ENCODE measurements at regions not wholly inside any gene's neighbourhood (a gene's known extent, or its start where the extent isn't known, plus 50 kb on each side); places are given as distances from the start of the nearest gene placed in this dataset.

GRCh38 chr2:157082950-157083349, 174.6 kb upstream of the GALNT5 start:
- H3K4me1 ChIP-seq: peaks cover 0 to 3% (median 0%) of the 10 kb centered on the region in 4 donors

GRCh38 chr2:157085522-157085921, 172.0 kb upstream of the GALNT5 start:
- TF ChIP-seq POLR2AphosphoS5 (IDR thresholded peaks at IDR 0.05): no peak
- TF ChIP-seq, protein P1, sequence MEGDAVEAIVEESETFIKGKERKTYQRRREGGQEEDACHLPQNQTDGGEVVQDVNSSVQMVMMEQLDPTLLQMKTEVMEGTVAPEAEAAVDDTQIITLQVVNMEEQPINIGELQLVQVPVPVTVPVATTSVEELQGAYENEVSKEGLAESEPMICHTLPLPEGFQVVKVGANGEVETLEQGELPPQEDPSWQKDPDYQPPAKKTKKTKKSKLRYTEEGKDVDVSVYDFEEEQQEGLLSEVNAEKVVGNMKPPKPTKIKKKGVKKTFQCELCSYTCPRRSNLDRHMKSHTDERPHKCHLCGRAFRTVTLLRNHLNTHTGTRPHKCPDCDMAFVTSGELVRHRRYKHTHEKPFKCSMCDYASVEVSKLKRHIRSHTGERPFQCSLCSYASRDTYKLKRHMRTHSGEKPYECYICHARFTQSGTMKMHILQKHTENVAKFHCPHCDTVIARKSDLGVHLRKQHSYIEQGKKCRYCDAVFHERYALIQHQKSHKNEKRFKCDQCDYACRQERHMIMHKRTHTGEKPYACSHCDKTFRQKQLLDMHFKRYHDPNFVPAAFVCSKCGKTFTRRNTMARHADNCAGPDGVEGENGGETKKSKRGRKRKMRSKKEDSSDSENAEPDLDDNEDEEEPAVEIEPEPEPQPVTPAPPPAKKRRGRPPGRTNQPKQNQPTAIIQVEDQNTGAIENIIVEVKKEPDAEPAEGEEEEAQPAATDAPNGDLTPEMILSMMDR (IDR thresholded peaks at IDR 0.05): no peak
- TF ChIP-seq POLR2A (IDR thresholded peaks at IDR 0.05): no peak
- no peak for TF ChIP-seq EP300 (IDR thresholded peaks at IDR 0.05)
- WGBS, 2 donors: 48 to 54% methylated on average over 1 of the region's 1 CpG
- Histone ChIP-seq H3K9me3 (no peaks in the 10 kb centered on the region), H3K27ac (no peak overlapping the region), H3K36me3 (no peaks in the 10 kb centered on the region), H3K4me3 (no peak overlapping the region), H3K4me1 (peaks cover 0 to 3% (median 0%) of the 10 kb centered on the region in 4 donors), H3K27me3 (no peaks in the 10 kb centered on the region)
- peak in 1 of 2 donors; percentile 32 for DNase-seq
- no peak for ATAC-seq (ENCODE audit: low FRiP score in 2 of 2)

More at GRCh38 chr2:157082950-157083349, 174.6 kb upstream of the GALNT5 start:
- ATAC-seq (ENCODE audit: low FRiP score in 2 of 2): no peak
- Histone ChIP-seq H3K27me3 (no peaks in the 10 kb centered on the region), H3K27ac (no peak overlapping the region), H3K36me3 (no peaks in the 10 kb centered on the region), H3K9me3 (no peaks in the 10 kb centered on the region), H3K4me3 (no peak overlapping the region)
- DNase-seq: no peak
- TF ChIP-seq POLR2AphosphoS5 (IDR thresholded peaks at IDR 0.05) (no peak), EP300 (IDR thresholded peaks at IDR 0.05) (no peak), POLR2A (IDR thresholded peaks at IDR 0.05) (no peak)

DNA sequence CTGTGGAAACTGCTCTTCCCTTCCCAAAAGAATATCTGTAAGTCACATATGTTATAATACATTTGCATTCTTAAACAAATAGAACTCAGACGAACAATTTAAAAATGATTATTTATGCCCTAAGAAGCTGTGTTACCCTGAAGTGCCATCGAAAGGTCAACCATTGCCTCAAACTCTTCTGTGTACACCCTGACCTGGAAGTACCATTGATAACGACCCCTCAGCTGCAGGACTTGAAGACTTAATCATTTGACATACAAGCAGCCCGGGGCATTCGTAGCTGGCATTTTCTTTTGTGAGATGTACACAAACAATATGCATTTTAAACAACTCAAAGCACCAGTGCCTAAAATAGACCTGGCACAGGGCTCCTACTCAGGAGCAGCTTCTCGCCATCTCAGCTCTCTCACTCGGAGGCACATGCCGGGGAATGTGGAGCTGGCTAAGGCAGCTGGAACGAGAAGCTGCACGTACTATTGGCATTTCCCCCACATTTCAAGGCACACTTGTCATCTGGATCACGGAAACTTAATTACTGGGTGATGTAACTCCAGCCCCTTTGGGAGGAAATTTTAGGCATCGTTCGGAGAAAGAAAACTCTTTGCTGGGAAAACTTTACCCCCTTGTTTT, 170.0 kb upstream of the GALNT5 start:
- no peak for TF ChIP-seq POLR2A (IDR thresholded peaks at IDR 0.05)
- TF ChIP-seq, protein P1 (IDR thresholded peaks at IDR 0.05): no peak
- no peak for TF ChIP-seq EP300 (IDR thresholded peaks at IDR 0.05)
- peak in 1 of 2 donors; percentile 31 for TF ChIP-seq POLR2AphosphoS5 (IDR thresholded peaks at IDR 0.05)
- H3K36me3 ChIP-seq: no peaks in the 10 kb centered on the region
- no peaks in the 10 kb centered on the region for H3K9me3 ChIP-seq
- H3K27ac ChIP-seq: no peak overlapping the region
- DNase-seq (peak in 1 of 2 donors; percentile 25), ATAC-seq (ENCODE audit: low FRiP score in 2 of 2) (peak in 1 of 2 donors; percentile 21)
- no peak overlapping the region for H3K4me3 ChIP-seq
- H3K27me3 ChIP-seq: no peaks in the 10 kb centered on the region
- H3K4me1 ChIP-seq: peaks cover 0 to 3% (median 0%) of the 10 kb centered on the region in 4 donors
- 54 to 55% methylated on average over 12 to 13 of the region's 13 CpGs for WGBS, 2 donors

DNA sequence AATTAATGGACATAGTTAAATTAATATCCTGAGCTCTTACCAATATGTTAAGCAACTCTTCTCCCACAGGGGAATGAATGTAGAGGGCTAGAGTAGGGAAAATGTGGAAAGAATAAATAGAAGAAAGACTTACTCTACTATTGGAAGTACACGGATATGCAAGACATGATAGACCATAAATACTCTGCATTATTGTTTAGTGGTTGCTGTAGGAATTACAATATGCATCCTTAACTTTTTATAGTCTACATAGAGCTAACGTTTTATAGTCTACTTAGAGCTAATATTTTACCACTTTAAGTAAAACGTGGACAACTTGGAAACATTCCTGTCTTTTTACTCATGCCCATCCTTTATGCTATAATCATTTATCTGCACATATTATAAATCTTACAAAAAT, 163.8 kb upstream of the GALNT5 start:
- no peaks in the 10 kb centered on the region for H3K27me3 ChIP-seq
- ATAC-seq (ENCODE audit: low FRiP score in 2 of 2) (no peak), DNase-seq (no peak)
- H3K9me3 ChIP-seq: no peaks in the 10 kb centered on the region
- WGBS, 2 donors: 54 to 59% methylated on average over 3 of the region's 3 CpGs
- no peaks in the 10 kb centered on the region for H3K4me1 ChIP-seq
- no peaks in the 10 kb centered on the region for H3K36me3 ChIP-seq
- no peak overlapping the region for H3K4me3 ChIP-seq
- no peak overlapping the region for H3K27ac ChIP-seq
- TF ChIP-seq POLR2A (IDR thresholded peaks at IDR 0.05): no peak
- TF ChIP-seq EP300 (IDR thresholded peaks at IDR 0.05): no peak
- TF ChIP-seq, protein P1 (IDR thresholded peaks at IDR 0.05): no peak
- no peak for TF ChIP-seq POLR2AphosphoS5 (IDR thresholded peaks at IDR 0.05)

DNA sequence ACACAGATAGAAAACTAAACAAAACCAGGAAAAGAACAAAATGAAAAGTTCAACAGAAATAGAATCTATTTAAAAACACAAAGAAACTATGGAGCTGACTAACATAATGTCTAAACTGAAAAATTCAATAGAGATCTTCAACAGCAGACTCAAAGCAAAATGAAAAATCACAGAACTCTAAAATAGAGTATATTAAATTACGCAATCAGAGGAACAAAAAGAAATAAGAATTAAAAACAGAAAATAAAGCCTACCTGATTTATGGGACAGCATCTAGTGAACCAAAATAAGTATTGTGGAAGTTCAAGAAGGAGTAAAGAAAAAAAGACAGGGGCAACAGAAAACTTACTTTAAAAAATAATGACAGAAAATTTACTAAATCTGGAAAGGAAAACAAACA, 152.1 kb upstream of the GALNT5 start:
- H3K36me3 ChIP-seq: no peaks in the 10 kb centered on the region
- WGBS, 2 donors: 90 to 98% methylated on average over 1 of the region's 1 CpG
- no peak for TF ChIP-seq EP300 (IDR thresholded peaks at IDR 0.05)
- no peak for TF ChIP-seq POLR2AphosphoS5 (IDR thresholded peaks at IDR 0.05)
- TF ChIP-seq, protein P1 (IDR thresholded peaks at IDR 0.05): no peak
- no peak for TF ChIP-seq POLR2A (IDR thresholded peaks at IDR 0.05)
- no peaks in the 10 kb centered on the region for H3K9me3 ChIP-seq
- no peak for DNase-seq
- no peak overlapping the region for H3K27ac ChIP-seq
- no peak for ATAC-seq (ENCODE audit: low FRiP score in 2 of 2)
- H3K27me3 ChIP-seq: no peaks in the 10 kb centered on the region
- H3K4me3 ChIP-seq: no peak overlapping the region
- no peaks in the 10 kb centered on the region for H3K4me1 ChIP-seq
